Keratinocyte (primary cell): ENCODE measurements at regions not wholly inside any gene's neighbourhood (a gene's known extent, or its start where the extent isn't known, plus 50 kb on each side); places are given as distances from the start of the nearest gene placed in this dataset.

Source experiments
- DNase-seq: peaks from one replicate; pipeline ENCODE4 v3.0.0-alpha.2; 2011; ENCODE audit warnings: low read depth, missing footprints, low spot score
- FAIRE-seq: peaks from 2 replicates; lab custom pipeline; 2011; peaks lifted over from hg19 to GRCh38; lab: Jason Lieb, UNC
- H2AFZ ChIP-seq: 2 replicates; pipeline ENCODE4 v1.6.0; 2012; ENCODE audit warnings: low read length, control low read depth, inconsistent platforms; ENCODE audit not compliant: control insufficient read depth
- H3K27ac ChIP-seq: 2 replicates; pipeline ENCODE4 v1.5.1; 2011; ENCODE audit warnings: low read length; ENCODE audit not compliant: control insufficient read depth, insufficient read depth
- H3K27me3 ChIP-seq: 3 replicates; pipeline ENCODE4 v1.6.0; 2011; ENCODE audit warnings: low read length; ENCODE audit not compliant: control insufficient read depth, insufficient read depth; ENCODE audit errors: extremely low read depth
- H3K36me3 ChIP-seq, 2 experiments: 2 replicates in 1 of 2; 3 replicates in 1 of 2; pipeline ENCODE4 v1.5.1; 2011; ENCODE audit warnings: low read length in 2 of 2, mild to moderate bottlenecking in 1 of 2; ENCODE audit not compliant: control insufficient read depth in 2 of 2, insufficient read depth in 2 of 2; ENCODE audit errors: extremely low read depth in 1 of 2
- H3K4me1 ChIP-seq: 3 replicates; pipeline ENCODE4 v1.5.1; 2011; ENCODE audit warnings: low read length; ENCODE audit not compliant: control insufficient read depth, insufficient read depth; ENCODE audit errors: extremely low read depth
- H3K4me2 ChIP-seq: 3 replicates; pipeline ENCODE4 v1.6.0; 2011; ENCODE audit warnings: low read depth, low read length; ENCODE audit not compliant: control insufficient read depth, insufficient read depth; ENCODE audit errors: extremely low read depth
- H3K4me3 ChIP-seq, 3 experiments: fragments of 200-600 bp in 1 of 3; sonication (generic) in 1 of 3; 2 replicates in 2 of 3; 3 replicates in 1 of 3; pipeline ENCODE4 v1.5.1; 2011 to 2016; ENCODE audit warnings: low read length in 3 of 3, mild to moderate bottlenecking in 3 of 3, control low read depth in 2 of 3, inconsistent platforms in 1 of 3, low read depth in 1 of 3, mixed read lengths in 1 of 3, mixed run types in 1 of 3, moderate library complexity in 1 of 3; ENCODE audit not compliant: control insufficient read depth in 2 of 3, insufficient read depth in 2 of 3; ENCODE audit errors: extremely low read depth in 1 of 3
- H3K79me2 ChIP-seq: 2 replicates; pipeline ENCODE4 v1.6.0; 2012; ENCODE audit warnings: low read length; ENCODE audit not compliant: control insufficient read depth, insufficient read depth
- H3K9ac ChIP-seq: 3 replicates; pipeline ENCODE4 v1.6.0; 2011; ENCODE audit warnings: low read length; ENCODE audit not compliant: control insufficient read depth, insufficient read depth; ENCODE audit errors: extremely low read depth
- H3K9me1 ChIP-seq: 3 replicates; pipeline ENCODE4 v1.6.0; 2011; ENCODE audit warnings: low read length; ENCODE audit not compliant: control insufficient read depth, insufficient read depth; ENCODE audit errors: extremely low read depth
- H3K9me3 ChIP-seq: 2 replicates; pipeline ENCODE4 v1.5.1; 2012; ENCODE audit warnings: low read depth, low read length; ENCODE audit not compliant: control insufficient read depth
- H4K20me1 ChIP-seq: 3 replicates; pipeline ENCODE4 v1.6.0; 2011; ENCODE audit warnings: low read length; ENCODE audit not compliant: control insufficient read depth, insufficient read depth; ENCODE audit errors: extremely low read depth
- CTCF ChIP-seq, 3 experiments: IDR thresholded peaks in 1 of 3; conservative IDR thresholded peaks in 1 of 3; optimal IDR thresholded peaks in 1 of 3; 2 replicates in 2 of 3; 3 replicates in 1 of 3; pipeline versions ENCODE3 to v1.5.1; 2011; ENCODE audit warnings: low read length in 3 of 3, mild to moderate bottlenecking in 3 of 3, moderate library complexity in 2 of 3, control low read depth in 1 of 3, inconsistent platforms in 1 of 3; ENCODE audit not compliant: insufficient read depth in 2 of 3; ENCODE audit errors: extremely low read depth in 1 of 3
- EZH2 ChIP-seq: IDR thresholded peaks from one replicate; pipeline ENCODE4 v1.6.1; 2012; ENCODE audit warnings: inconsistent platforms, mild to moderate bottlenecking, low read length, moderate library complexity
- dilution Hi-C: fragments of 300-500 bp; cut with MboI; formaldehyde crosslinking; loops from one replicate; pipeline ENCODE4 v1.7.0; 2020; ENCODE audit warnings: low sequenced_read_pairs; ENCODE audit not compliant: extremely low pct_ligation_motif_present

- Histone ChIP-seq H3K27me3 (no peaks in the 10 kb centered on the region), H3K9me3 (no peaks in the 10 kb centered on the region), H3K36me3 (no peaks in the 10 kb centered on the region), H3K9me1 (no peaks in the 10 kb centered on the region), H3K4me3 (no peak overlapping the region), H3K79me2 (no peaks in the 10 kb centered on the region), H3K4me1 (no peaks in the 10 kb centered on the region), H3K27ac (no peak overlapping the region), H3K9ac (no peak overlapping the region), H4K20me1 (no peaks in the 10 kb centered on the region), H3K4me2 (no peak overlapping the region), H2AFZ (no peak overlapping the region)
- TF ChIP-seq CTCF (optimal IDR thresholded peaks at IDR 0.05 in 1 of 3, IDR thresholded peaks at IDR 0.05 in 1 of 3, conservative IDR thresholded peaks at IDR 0.05 in 1 of 3; ENCODE audit: extremely low read depth in 1 of 3, insufficient read depth in 2 of 3, low read length in 3 of 3) (no peak), EZH2 (no peak)
- DNase-seq (no peak), FAIRE-seq (no peak)
- dilution Hi-C loops, result no loop called here
These were observed 90.2 kb upstream of the SKOR2 start for GRCh38 chr18:47341678-47342077.

- dilution Hi-C loops, result no loop called here
- H3K27ac ChIP-seq, result no peak overlapping the region
- no peaks in the 10 kb centered on the region for H3K9me1 ChIP-seq
- no peak for DNase-seq
- H4K20me1 ChIP-seq, result no peaks in the 10 kb centered on the region
- H3K9me3 ChIP-seq, result no peaks in the 10 kb centered on the region
- FAIRE-seq, result no peak
- no peaks in the 10 kb centered on the region for H3K36me3 ChIP-seq
- no peak overlapping the region for H2AFZ ChIP-seq
- H3K4me2 ChIP-seq, result no peak overlapping the region
- TF ChIP-seq CTCF (optimal IDR thresholded peaks at IDR 0.05 in 1 of 3, IDR thresholded peaks at IDR 0.05 in 1 of 3, conservative IDR thresholded peaks at IDR 0.05 in 1 of 3; ENCODE audit: extremely low read depth in 1 of 3, insufficient read depth in 2 of 3, low read length in 3 of 3), result no peak
- TF ChIP-seq EZH2, result no peak
- H3K27me3 ChIP-seq, result no peaks in the 10 kb centered on the region
- no peaks in the 10 kb centered on the region for H3K79me2 ChIP-seq
- H3K4me1 ChIP-seq, result no peaks in the 10 kb centered on the region
- no peak overlapping the region for H3K4me3 ChIP-seq
- no peak overlapping the region for H3K9ac ChIP-seq
These were observed 83.5 kb upstream of the SKOR2 start for GRCh38 chr18:47334966-47335365.
